HG03469 (cell line): ENCODE measurements at regions not wholly inside any gene's neighbourhood (a gene's known extent, or its start where the extent isn't known, plus 50 kb on each side); places are given as distances from the start of the nearest gene placed in this dataset.

ENCODE experiments used
- ATAC-seq: cut with Tn5 transposase; IDR thresholded peaks from one replicate; pipeline ENCODE4 v1.9.1; 2021; ENCODE audit warnings: mild to moderate bottlenecking, moderate library complexity, moderate number of reproducible peaks; ENCODE audit not compliant: unreplicated experiment

DNA sequence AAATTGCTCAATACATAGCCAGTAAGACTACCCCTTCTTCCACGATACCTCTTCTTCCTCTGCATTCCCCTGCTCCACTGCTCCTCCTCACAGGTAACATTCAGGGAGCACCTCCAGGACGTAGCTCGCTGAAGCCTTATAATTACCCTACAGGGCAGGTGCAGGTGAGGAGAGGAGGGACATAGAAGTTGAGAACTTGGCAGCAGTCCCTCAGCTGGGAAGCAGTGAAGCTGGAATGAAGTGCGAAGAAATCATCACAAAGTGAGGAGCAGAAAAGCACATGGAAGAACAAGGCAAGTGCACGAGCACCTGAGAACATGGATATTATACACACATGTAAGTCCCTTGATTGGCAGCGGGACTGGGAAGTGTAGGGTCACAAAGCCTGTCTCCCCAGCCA is 118.2 kb downstream of the HSD17B3 start:
- no peak for ATAC-seq

DNA sequence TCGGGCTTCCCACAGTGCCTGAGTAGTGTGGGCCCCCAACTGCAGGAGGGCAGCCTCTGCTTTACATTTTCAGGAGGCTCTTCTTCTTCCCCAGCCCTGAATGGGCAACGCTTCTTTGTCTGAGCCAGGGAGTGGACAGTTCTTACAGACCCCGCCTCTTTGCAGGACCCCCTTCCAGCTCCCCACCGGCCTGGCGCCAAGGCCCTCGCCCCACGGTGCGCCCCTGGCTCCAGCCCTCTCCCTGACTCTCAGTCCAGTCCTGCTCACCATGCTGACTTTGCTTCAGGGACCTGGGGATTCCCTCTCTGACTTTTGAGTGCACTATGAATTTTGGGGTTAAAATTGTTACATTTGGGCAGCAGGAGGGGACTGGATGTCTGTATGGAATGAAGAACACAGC is 123.8 kb downstream of the HSD17B3 start:
- ATAC-seq: no peak

DNA sequence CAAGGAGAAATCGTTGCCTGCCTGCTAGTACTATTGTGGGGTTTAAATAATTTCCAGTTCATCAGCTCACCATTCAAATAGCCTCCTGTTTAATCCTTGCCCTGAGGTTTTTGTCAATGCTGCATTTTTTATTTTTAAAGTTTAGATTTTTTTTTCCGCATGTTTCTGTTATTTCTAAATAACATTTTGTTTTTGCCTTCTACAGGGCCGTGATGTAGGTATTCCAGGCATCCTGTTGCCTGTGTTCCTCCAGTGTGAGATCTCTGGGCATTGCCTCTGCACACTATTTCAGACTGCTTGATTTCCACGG is 124.3 kb downstream of the HSD17B3 start:
- ATAC-seq: no peak

DNA sequence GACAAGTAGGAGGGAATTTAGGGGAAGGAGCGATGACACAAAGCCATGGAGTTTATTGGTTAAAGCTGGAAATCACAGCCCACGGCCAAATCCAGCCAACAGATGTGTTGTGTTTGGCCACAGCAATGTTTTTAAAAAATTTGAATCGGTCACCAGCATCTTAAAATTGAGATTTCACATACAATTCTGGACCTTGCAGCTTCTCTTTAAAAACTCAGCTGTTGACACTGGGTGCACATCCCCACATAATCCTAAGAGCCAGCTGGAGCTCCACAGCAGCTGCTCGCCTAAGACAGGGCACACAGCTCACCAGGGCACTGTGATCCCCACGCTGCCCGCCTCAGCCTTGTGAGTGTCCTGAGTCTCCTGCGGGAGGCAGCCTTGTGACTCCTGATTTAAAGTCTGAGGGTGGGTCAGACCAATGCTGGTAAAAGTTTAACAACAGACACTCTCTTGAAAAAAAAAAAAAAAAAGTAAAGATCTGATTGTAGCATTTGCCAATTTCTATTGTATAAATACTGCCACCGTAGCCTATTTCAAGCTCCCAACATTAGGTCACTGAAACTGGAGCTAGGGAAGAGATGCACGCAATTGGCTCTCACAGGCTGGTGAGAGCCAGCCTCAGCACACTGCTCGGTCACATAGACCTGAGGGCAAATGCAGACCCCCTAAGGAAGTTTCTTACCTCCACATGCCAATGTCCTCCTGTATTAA is 124.8 kb downstream of the HSD17B3 start:
- ATAC-seq: no peak

DNA sequence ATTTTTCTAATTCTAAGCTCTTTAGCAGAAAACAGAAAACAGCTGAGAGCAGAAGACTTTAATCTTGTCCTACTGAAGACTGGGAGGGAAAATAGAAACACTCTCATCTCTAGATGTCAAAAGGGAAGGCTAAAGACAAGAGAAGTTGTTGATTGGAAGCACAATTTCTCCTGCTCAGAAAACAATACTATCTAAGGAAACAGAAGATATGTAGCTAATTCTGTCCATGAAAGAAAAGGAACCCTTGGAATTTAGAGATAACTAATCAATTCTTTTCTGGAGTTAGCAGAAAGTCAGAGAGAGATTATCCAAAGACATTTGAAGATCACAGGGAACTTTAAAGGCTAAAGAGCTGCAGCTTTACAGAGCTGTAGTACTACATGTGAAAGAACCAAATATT is 126.2 kb downstream of the HSD17B3 start:
- no peak for ATAC-seq

DNA sequence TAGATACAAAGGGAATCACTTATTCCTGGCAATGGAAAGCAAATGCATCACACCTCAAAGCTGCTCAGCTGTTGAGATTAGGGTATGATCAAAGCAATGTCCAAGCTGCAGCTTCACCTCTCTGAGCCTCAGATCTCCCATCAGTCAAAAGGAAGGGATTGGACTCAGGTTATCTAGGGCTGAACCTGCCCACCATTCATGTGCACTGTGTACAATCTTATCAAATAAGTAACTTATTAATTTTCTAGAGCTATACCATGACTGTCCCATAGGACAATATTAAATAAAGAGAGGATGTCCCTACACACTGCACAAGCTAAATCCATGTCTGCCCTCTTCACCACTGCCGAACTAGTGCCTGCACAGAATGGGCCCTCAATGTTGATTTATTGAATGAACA is 127.0 kb downstream of the HSD17B3 start:
- no peak for ATAC-seq

DNA sequence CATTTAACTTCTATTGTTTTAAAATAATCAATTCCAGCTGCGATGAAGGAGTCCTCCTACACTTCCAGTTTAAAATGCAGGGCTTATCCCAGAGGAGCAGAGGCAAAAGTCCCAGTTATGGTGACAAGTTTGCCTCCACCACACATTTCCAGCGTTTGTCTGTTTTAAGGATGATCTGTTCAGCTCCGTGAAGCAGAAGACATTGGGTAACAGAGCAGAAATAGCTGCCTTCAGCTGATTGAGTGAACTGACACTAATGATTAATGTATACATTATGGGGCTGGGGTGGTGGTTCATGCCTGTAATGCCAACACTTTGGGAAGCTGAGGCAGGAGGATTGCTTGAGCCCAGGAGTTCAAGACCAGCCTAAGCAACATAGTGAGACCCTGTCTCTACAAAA is 127.6 kb downstream of the HSD17B3 start:
- ATAC-seq: no peak

DNA sequence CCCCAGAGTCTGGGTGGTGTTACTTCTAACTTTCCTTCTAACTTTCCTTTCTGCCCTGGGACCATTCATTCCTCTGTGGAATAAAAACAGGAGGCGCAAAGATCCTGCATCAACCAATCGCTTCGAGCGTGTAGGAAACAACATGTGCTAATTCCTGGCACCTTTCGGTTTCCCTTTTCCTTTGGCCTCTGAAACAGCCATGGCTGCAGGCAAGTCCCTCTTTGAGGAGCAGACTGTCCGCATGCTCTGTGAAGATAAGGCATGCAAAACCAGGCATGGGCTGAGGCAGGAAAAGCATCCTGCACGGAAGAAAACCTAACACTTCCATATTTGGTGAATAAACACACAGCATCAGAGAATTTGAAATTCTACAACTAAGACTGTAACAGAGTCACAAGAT is 128.3 kb downstream of the HSD17B3 start:
- no peak for ATAC-seq

DNA sequence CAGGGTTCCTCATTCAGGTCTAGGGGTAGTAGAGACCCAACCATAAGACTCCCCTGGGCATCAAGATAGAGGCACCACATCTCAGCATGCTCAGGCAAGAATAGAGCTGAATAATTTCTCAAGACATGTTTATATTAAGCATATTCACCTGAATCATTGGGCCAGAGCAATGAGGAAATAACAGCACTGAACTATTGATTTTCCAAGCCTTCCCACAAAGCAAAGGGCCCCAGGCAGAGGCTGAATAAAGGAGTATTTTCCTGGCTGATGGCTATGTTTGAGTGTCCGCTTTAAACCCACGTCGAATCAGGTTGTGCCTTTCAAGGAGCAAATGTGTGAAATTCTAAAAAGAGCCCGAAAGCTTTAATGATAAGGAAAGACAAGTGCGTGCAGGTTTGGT is 129.2 kb downstream of the HSD17B3 start:
- ATAC-seq: no peak

DNA sequence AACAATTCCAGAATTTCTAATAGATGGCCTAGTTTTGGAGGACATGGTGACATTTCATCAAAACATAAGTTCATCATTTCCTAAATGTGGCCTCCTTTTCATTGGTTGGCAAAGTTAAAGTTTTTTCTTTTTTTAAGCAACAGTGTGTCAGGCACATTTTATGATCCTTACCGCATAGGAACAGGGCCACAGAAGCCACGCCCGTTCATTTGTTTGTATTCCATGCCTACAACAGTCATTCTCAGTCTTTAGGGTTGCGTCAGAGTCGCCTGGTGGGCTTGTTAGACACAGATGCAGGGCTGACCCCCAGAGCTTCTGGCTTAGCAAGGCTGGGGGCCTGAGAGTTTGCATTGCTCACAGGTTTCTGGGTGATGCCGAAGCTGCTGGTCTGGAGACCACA is 130.2 kb downstream of the HSD17B3 start:
- ATAC-seq: no peak

DNA sequence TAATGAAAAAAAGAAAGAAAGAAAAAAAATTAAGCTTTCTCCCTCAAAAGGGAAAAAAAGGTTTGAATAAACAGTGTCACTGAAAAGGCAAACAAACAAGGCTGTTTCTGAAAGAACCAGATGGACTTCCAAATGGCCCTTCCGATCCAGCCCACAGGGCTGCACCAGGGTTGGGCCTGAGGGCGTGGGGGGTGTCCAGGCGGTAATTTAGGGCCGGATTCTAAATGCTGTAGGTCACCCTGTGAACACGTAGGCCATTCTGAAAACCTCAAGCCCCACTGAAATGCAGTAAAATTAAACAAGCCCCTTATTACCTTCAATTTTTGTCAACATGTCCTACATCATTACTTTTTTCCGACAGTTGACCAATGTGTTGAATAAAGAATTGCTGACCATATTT is 132.1 kb downstream of the HSD17B3 start:
- ATAC-seq: no peak

DNA sequence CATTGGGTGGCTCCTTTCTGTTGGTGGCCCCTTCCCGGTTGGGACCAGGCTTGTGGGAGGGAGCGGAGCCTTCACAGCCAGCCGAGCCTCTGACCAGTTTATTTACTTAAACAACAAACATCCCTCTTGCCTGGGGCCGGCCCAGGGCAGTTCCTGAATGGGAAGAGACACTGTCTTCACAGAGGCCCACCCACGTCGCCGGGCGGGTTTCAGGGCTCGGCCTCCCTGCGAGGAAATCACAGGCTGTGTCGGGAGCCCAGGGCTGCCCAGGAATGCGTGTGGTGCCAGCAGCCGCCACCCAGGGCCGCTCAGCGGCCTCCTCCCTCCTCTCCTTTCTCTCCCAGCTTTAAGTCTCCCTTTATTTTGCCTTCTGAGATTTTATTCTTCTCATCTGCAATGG is 132.5 kb downstream of the HSD17B3 start:
- ATAC-seq: no peak

DNA sequence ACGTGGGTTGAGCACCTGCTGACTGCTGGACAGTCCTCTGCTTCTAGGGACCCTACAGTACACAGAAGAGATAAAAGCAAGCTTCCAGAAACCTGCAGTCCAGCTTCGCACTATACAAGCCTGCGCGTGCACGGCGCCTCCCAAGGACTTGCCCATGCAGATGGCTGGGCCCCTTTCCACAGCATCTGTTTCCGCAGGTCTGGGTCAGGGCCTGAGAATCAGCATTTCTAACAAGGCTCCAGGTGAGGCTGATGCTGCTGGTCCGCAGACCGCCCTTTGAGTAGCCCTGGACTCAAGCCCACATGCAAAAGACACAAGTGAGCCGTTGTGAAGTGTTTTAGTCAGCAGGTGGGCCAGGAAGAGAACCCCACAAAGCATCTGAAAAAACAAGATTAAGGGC is 133.1 kb downstream of the HSD17B3 start:
- ATAC-seq: no peak

DNA sequence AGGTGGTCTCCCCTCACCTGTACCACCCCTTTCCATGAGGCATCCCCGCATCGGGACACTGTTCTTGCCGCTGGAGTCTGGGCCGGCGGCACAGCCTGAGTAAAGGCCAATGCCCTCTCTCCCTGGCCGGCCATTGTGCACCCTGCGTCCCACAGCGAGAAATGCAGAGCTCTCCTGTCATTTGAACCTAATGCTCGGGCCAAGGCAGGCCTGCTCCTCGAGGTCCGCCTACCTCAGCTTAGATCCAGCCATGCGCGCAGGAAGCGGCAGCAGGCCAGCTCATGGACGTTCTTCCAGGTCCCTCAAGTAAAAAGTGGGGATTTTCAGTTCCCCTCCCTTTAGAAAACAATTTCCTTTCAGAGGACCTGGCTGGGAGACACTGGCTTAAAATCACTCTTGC is 135.0 kb downstream of the HSD17B3 start:
- ATAC-seq: no peak

DNA sequence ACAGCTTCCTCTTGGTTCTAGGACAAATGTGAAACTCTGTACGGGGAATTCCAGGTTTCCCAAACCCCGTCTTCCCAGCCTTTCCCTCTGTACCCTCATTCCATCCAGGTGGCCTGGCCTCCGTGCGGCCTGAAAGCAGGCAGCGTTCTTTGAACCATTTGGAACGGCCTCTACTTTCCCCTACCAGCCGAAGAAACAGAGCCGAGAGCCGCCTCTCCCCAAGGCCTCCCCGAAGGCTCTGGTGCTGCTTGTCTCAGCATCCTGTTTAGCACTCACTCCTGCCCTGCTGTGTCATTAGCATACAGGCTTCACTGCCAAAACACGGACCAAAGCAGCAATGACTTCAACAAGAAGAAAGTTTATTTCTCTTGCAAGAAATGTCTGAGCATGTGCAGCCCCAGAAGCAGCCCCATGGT is 137.7 kb downstream of the HSD17B3 start:
- no peak for ATAC-seq

DNA sequence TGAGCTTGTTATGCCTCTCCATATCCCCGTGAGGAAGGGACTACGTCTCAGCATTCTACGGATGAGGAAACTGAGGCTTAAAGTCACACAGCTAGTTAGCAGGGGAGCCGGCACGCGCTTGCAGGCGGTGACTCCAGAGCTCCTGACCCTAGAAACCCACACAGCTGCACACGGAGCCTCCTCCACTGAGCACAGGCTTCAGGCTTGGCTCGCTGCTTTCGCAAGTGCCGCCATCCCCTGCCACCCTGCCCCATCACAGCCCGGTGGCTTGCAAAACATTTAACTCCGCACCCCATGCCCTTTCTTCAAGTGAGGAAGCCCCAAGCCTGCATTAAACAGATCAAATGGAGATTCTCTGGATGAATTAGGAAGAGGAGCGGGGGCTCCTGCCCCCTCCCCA is 138.3 kb downstream of the HSD17B3 start:
- ATAC-seq: no peak

DNA sequence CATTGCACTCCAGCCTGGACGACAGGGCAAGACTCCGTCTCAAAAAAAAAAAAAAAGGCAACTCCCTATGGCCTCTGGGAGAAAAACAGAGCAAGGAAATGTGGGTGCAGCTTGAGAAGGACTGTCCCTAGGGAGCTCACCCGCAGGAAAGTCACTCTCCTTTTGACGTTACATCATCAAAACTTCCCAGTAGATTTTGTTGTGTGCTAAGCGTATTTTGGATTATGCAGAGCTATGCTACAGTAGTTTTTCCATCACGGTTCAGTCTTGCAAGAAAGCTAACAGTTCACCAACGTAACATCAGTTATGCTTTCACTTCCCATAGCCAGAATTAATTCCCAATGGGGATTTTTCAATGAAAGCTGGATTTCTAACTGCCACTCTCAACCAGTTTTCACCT is 138.8 kb downstream of the HSD17B3 start:
- ATAC-seq: no peak

DNA sequence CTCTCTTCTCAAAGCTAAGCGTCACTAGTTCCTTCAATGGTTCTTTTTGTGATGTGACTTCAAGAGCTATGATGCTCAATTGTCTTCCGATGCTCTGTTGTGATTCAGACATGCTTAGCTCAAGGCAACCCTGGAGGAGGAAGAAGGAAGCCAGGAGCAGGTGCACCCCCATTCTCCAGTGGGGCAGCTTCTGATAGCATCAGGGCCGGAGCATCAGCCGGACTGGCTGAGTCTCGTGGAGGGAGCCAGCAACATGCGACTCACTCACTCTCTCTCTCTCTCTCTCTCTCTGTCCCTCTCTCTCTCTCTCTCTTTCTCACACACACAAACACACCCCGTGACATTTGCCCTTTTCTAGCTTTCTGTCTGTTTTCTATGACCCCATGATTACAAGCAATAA is 140.2 kb downstream of the HSD17B3 start:
- no peak for ATAC-seq

DNA sequence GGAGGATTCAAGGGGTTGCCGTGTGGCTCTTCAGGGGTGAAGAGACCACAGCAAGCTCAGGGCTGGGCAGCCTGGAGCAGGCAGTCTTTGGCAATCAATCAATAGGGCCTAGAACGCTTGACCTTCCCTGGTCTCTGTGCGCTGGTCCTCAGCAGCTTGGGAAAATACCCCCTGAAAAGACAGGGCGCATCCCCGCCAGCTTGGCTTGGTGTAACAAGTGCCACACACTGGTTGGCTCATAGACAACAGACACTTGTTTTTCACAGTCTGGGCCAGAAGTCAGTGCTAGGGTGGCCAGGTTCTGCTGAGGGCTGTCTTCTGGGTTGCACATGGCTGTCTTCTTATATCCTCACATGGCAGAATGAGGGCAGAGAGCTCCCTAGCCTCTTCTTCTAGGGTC is 141.1 kb downstream of the HSD17B3 start:
- ATAC-seq: no peak

DNA sequence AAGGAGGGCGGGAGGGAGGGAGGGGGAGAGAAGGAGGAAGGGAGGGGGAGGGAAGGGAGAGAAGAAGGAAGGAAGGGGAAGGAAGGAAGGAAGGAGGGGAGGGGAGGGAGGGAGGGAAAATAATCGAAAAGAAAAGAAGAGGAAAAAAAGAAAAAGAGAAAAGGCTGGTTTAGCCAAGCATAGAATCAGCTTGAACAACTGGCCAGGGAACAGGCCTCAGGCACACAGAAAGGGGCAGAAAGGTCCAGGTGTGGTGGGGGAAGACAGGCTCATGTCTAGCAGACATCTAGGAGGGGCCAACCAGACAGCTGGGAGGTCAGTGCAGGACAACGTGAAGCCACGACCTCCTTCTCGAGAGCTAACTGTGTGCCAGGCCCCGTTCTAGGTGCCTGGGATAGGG is 141.8 kb downstream of the HSD17B3 start:
- ATAC-seq: no peak

DNA sequence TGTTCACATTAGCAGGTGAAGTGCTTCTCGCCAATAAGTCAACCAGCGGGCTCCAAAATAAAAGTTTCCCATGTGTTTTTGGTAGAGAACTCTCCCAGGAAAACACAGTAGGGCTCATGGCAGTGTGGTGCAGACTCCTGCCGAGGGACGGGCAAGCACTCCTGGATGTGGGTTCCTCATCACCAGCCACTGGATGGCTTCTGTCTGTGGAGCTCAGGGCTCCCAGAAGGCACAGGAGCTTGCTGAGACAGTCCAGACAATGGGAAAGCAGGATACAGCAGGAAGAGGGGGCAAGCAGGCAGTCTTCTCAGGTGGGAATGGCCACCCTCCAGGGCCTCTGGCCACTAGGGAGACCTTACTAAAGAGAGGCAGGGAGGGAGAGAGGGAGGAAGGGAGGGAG is 142.4 kb downstream of the HSD17B3 start:
- ATAC-seq: no peak

DNA sequence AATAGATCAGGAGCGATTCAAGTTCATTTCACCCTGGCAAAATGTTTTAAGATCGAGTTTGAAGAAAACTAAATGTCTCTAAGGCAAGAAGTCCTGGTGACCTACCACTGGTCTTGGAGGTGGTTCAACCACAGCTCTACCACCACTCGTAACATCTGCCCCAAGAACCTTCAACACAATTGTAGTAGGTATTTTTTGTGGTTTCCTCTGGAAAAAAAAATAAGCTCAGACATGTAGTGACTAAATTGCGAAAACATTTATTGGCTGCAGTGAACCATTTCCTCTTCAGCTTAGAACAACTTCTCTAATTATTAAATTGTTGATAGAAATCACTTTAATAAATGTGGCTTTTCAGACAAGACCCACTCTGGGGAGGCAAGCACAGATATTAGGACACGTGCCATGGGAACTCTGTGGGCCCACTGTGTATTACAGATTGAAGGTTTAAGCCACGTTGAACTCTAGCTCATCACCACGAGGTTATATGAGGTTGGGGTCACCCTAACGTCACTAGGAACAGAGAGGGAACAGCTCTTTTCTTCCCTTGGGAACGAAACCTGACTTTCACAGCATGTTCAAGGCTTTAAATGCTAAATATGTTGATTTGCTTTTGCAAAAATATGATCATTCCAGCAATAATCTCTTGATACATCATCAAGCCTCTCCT is 142.9 kb downstream of the HSD17B3 start:
- no peak for ATAC-seq

DNA sequence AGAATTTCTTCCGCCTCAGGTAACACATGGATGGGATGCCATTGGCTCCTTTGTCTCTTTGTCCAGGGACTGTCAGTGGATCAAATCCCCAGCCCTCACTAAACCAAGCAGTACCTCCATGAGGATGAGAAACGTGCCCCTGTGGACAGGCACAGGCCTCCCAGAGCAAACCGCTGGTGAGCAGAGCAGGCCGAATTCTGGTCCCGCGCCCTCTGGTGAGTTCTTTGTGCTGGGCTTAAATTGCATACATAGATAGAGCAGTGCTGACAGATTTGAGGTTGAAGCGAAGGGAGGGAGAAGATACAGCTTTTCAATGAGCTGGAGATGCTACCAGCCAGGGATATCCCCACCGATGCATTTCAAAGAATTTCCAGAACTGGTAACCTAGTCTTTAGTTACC is 143.8 kb downstream of the HSD17B3 start:
- ATAC-seq: no peak
